ENCODE measurements at regions not wholly inside any gene's neighbourhood (a gene's known extent, or its start where the extent isn't known, plus 50 kb on each side); places are given as distances from the start of the nearest gene placed in this dataset.

DNA sequence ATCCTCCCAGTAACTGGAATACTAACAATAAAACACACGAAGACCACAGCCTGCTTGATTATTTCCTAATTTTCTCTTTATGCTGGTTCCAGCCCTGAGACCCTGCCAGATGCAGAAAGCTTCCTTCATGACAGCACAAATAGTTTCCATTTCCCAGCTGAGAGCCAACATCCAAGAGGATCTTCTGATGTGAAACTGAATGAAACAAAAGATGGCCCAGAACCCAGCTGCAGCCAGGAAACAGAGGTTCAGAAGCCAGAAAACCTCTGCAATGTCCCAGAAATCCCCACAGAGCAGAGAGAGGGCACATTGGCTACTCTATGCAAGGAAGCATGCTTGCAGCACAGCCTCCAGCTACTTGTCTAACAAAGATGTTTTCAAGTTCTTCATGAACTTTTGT lies 61.8 kb upstream of the PLEKHG1 start:
- no peak for DNase-seq (ENCODE audit: low read depth)

- DNase-seq (ENCODE audit: low read depth): no peak
Observed at GRCh38 chr6:150539111-150539510, 60.6 kb upstream of the PLEKHG1 start.

- no peak for DNase-seq (ENCODE audit: low read depth)
Observed at GRCh38 chr6:150539568-150539967, 60.1 kb upstream of the PLEKHG1 start.

GRCh38 chr6:150541576-150541975 lies 58.1 kb upstream of the PLEKHG1 start:
- DNase-seq (ENCODE audit: low read depth): no peak

- no peak for DNase-seq (ENCODE audit: low read depth)
Observed at GRCh38 chr6:150543178-150543577, 56.5 kb upstream of the PLEKHG1 start.

- DNase-seq (ENCODE audit: low read depth): no peak
Observed at GRCh38 chr6:150544793-150545192, 54.9 kb upstream of the PLEKHG1 start.

DNA sequence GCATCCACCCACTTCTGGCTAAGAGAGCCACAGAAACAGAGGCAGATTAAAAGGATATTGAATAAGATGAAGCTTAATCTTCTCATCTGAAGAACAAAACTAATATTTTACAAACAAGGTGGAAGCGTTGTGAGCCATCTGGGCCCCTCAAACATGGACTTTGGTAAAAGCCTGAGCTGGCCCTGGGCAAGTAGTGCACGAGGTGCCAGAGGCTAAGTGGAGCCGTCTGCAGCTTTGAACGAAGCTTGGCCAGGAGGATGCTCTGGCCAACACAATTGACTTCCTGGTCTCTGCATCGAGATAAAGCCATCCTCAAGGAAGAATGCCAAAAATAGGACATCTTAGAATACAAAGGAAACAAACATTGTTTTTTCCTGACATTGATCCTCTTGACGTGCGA lies 53.2 kb upstream of the PLEKHG1 start:
- no peak for DNase-seq (ENCODE audit: low read depth)

- no peak for DNase-seq (ENCODE audit: low read depth)
Observed at GRCh38 chr6:150547502-150548222, 52.0 kb upstream of the PLEKHG1 start.

GRCh38 chr6:150548330-150548729 lies 51.4 kb upstream of the PLEKHG1 start:
- DNase-seq (ENCODE audit: low read depth): no peak

- DNase-seq (ENCODE audit: low read depth): no peak
Observed at GRCh38 chr6:150549007-150549406, 50.7 kb upstream of the PLEKHG1 start.

DNA sequence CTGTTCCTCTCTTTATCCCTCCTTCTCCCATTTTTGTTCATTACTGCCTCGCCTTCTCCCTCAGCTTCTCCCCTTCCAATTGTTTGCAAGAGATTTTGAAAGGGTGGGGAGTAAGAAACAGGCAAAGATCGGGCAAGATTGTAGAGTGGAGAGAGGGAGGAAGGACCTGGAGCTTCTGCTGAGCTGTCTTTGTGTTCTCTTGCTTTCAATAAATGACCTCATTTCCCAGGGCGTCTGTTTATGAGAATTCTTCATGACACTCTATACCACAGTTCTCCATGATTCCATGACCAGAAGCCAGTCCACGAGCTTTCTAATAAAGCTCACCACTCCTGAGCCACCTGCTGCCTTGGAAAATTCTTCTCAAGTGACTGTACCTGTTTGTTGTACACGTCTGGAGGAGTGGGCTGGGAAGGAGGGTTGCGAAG lies 50.0 kb upstream of the PLEKHG1 start:
- peak; percentile 24 for DNase-seq (ENCODE audit: low read depth)

Measured in M059J (cell line).